NCI-H345 (cell line): ENCODE measurements at regions not wholly inside any gene's neighbourhood (a gene's known extent, or its start where the extent isn't known, plus 50 kb on each side); places are given as distances from the start of the nearest gene placed in this dataset.
"Not testable (repeated sequence)": the region's sequence is repeated elsewhere in the genome, so short reads cannot be mapped to it uniquely, and the experiment has no call there.

ENCODE experiments used
- DNase-seq: peaks from one replicate; lab custom pipeline; 2025; lab: John Stamatoyannopoulos, UW

GRCh38 chr13:50156561-50157127 is 141.4 kb downstream of the KCNRG start:
- no peak for DNase-seq

DNA sequence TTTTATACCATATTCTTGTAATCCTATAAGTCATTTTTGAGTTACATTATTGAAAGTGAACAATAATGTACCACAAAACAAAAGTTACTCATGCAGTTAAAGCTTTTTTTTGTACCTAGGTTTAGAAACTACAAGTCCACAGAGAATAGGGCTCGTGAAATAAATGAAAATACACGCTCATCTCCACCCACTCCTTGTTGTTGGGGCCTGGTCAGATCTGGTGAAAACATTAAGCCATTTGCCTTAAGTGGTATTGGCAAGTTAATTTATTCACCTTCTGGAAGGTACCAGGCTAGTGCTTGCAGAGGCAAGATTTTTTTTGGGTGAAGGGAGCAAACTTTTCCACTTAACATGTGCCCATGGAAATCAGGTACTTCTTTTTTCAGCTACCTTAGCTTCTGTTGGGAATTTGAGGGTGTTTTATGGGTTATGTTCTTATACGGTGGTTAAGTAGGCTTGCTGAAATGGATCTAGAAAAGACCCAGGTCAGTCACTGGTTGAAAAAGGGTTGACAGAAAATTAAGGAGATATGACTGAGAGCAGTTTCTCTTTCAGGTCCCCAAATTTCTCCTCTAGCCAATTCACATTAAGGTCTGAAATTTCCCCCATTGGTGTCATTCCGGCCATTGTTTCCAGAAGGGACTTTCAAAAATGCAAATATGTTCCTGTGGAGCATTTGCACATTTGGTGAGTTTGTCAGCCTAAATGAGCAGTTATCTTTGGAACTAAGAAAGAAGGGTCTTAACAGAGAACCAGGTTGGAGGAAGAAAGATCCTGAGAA is 143.3 kb downstream of the KCNRG start:
- DNase-seq: no peak

GRCh38 chr13:50159607-50160006 is 144.4 kb downstream of the KCNRG start:
- no peak for DNase-seq

DNA sequence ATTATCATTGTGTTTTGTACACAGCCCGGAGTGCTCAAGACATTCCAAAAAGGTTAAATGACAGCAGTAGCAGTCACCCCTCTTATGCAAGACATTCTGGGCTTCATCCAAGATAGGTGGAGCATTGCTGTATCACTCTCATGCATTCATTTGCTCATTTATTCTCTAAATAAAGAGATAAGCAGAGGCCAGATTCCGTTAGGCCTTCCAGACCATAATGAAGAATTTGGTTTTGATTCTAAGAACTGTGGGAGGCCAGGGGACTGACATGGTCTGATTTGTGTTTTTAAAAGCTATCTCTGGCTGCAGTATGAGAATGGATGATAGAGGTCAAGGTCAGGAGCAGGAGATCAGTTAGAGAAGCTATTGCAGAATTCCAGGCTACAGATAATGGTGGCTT is 145.8 kb downstream of the KCNRG start:
- no peak for DNase-seq

GRCh38 chr13:50162001-50162400 is 146.8 kb downstream of the KCNRG start:
- no peak for DNase-seq

GRCh38 chr13:50162567-50162966 is 147.3 kb downstream of the KCNRG start:
- no peak for DNase-seq

DNA sequence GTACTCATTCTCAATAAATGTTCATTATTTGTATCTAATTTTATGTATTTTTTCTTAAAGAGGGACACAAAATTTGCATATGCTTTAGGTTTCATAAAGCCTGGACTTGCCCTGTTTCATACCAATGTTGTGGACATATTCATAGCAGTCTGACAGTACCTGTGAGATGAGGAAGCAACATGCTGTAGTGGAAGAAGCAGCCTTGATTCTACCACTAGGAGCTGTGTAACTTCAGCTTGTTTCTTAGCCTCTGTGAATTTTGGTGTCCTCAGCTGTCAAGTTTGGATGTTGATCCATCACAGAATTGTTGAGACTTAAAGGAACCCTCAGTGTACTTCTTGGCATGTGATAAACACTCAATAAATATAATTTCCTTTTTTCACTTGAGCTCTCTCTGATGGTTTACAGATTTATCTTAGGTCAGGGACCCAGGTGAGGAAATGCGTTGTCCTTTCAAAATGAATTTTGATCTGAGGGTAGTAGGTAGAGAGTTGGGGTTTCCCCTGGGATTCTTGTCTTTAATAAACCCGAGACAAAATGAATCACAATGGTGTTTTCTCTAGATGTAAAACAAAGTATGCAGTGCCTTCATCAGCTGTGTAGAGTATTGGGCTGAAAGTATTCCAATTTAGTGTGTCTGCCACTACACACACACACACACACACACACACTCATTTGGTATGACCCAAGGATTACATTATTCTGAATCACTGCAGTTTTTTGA is 152.1 kb downstream of the KCNRG start:
- no peak for DNase-seq

DNA sequence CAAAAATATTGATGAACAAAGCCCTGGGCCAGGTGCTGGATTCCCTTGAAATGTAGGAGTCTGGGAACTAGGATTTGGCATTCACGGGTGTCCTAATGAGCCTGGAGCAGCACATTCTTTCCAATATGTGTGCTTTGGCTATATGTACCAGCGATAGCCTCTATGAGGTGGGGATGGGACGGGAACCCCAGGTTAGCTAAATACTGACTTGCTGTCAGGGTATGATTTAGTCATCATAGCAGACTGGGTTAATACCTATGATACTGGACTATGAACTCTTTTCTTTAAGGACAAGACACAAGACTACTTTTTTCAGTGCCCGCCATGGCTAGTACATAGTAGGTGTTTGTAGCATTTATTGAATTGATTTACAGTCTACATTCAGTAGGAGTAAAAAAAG is 152.7 kb downstream of the KCNRG start:
- no peak for DNase-seq

DNA sequence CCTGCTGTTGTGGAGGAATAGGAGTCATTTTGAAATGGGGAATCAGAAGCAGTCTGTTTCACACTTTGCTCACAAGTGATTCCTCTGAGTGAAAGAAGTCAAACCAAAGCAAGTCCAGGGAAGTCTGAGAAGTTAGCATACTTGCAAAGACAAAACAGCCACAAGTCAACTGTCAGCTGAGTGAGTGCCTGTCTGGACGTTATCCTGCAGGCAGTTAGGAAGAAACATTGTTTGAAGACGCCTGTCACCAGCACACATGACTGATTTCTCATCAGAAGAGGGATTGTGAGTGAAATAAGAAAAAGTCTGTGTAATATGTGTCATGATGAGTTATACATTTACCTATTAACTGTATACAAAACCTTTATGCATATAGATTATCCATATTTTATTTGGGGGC is 153.5 kb downstream of the KCNRG start:
- DNase-seq: no peak

- no peak for DNase-seq
These were observed 155.3 kb downstream of the KCNRG start for GRCh38 chr13:50170447-50171037.

- DNase-seq: no peak
These were observed 156.5 kb downstream of the KCNRG start for GRCh38 chr13:50171590-50172282.

- not testable (repeated sequence) for DNase-seq
These were observed 157.8 kb downstream of the KCNRG start for GRCh38 chr13:50173045-50173444.

GRCh38 chr13:50174630-50175029 is 159.4 kb downstream of the KCNRG start:
- no peak for DNase-seq

- no peak for DNase-seq
These were observed 164.7 kb downstream of the KCNRG start for GRCh38 chr13:50179977-50180376.

GRCh38 chr13:50185769-50186763 is 170.8 kb downstream of the KCNRG start:
- not testable (repeated sequence) for DNase-seq

- no peak for DNase-seq
These were observed 172.2 kb downstream of the KCNRG start for GRCh38 chr13:50187352-50188029.

DNA sequence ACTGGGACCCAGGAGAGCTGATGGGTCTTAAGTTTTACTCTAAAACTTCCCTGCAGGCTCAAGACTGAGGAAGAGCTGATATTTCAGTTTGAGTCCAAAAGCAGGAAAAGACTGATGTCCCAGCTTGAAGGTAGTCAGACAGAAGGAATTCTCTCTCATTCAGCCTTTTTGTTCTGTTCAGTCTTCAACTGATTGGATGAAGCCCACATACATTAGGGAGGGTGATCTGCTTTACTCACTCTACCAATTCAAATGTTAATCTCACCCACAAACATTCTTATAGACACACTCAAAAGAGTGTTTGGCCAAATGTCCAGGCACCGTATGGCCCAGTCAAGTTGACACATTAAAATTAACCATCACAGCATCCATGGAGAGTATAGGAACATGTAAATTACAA is 173.5 kb downstream of the KCNRG start:
- no peak for DNase-seq

- DNase-seq: no peak
These were observed 174.2 kb downstream of the KCNRG start for GRCh38 chr13:50189450-50189849.

DNA sequence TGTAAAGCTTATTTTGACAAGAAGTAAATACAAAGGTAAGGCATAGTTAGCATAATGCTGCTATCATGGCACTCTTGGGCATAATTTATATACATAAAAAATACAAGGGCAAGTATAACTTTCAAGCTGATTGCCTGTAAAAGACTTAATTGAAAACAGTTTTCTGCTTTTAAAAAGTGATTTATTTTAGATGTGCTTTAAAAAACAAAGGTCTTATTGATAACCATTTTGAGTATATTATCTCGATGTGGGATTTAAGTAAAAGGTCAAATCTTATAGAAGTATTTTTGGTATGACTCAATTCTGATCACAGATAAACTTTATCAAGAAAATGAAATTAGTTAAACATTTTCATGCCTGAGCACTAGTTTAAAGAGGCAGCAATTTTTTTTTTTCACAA is 175.8 kb downstream of the KCNRG start:
- no peak for DNase-seq

DNA sequence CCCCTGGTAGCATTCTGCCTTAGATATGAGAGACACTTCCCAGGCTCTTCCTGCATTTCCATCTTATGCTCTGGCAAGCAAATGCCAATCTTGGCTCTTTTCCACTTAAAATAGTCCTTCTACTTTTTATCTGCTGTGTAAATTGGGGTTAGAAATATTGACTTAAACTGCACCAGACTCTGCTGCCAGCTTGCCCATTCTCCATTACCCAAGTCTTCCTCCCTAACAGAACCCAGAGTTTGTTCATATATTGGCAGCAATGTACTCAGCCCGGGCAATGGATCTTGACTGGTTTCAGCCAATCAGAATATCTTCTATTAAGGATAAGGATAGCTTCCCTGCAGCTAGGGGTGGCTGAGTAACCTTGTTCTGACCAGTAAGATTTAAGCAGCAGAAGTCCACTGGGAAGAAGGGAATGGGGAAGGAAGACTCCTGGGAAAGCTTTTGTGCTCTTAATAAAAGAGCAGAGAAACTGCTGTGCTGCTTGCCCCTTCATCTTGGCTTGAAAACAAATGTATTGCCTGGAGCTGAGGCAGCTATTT is 177.1 kb downstream of the KCNRG start:
- no peak for DNase-seq
